DMS153 treated with DMSO at 0.1 percent for 48 hours (cell line): ENCODE measurements at regions not wholly inside any gene's neighbourhood (a gene's known extent, or its start where the extent isn't known, plus 50 kb on each side); places are given as distances from the start of the nearest gene placed in this dataset.

ENCODE experiments used
- DNase-seq: peaks from one replicate; lab custom pipeline; 2025; ENCODE audit not compliant: unreplicated experiment; lab: John Stamatoyannopoulos, UW

DNA sequence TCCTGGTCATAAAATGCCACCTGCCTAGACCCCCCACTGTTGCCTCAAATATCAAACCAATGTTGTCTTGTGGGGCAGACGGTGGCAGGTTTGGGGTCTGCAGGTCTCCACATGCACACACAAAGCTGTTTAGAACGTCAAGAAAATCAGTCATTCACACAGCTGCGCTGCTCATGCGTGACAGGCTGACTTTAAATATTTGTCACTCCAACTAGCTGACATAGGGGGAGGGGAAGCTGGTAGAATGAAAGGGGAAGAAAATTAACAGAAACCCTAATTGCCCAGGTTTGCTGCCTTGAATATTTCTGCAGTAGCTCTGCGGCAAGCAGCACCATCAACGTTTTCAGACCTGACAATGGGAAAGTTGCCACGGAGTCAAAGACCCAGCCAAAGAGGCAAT is 201.8 kb downstream of the ABHD5 start:
- peak; percentile 4 for DNase-seq

DNA sequence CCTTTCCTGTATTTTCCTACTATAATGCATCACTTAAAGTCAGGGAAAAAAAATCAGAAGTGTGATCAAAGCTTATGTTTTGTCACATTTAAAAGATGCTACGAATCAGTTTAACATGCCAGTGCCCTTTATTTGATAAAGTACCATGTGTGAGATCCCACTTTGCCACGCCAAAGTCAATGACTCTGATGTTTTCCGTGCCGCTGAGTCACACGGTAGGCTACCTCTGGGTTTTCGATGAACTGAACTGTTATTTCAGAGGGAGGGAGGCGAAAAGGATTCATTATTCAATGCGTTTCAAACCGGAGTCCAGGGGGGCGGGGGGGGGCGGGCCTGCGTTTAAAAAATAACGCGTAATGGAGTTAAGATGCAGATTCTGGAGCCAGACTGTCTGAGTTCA is 203.0 kb downstream of the ABHD5 start:
- peak; percentile 41 for DNase-seq

DNA sequence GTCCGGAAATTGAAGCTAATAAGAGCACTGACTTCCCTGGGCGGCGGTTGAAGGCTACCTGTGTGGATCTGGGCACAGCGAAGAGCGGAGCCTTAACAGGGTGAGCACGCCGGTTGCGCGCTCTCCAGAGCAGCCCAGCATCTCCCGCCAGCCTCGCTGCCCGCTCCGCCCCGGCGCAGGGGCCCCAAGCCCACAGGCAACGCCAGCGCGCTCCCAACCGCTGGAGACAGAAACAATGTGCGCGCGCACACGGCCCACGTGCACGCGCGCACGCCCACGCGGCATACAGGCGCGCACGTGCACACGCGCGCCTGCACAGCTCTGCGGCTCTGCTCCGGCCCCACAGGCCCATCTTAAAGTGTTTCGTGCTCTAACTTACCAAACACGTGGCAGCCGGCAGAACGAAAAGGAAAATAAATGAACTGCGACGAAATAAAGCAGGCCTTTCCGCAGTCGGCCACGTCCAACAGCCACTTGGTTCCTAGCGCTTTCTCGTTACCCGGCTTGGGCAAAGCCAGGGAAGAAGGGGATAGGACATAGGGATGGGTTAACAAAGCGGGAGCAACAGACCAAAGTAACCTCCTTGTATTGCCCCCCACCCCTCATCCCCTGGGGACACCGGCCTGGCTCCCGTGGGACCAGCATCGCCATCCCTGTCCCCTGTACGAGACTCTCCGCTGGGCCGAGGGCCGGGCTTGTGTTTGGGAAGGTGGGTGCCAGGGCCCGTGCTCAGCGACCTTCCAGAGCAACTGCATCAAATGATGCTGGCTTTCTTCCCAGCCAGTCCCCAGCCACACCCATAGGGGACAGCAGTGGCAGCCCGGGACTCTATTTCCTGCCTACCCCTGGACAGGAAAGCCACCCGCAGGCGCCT is 203.7 kb downstream of the ABHD5 start:
- DNase-seq, result peak; percentile 53

DNA sequence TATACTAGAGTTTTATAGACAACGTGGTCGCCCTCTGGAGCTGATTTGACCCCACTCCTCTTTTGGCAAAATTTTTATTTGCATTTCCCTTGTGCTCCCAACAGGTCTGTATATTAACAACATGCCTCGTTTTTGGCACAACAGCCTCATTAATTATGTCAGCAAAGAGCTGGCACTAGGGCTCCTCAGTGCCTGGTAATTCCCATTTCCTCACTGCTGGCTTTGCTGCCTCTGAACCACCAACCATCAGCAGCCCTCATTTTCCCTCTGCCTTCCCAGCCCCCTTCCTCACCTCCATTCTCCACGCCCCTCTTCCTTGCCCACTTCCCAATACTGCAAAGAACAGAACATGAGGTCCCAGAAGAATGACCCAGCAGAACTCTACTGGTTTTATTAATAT is 204.8 kb downstream of the ABHD5 start:
- no peak for DNase-seq

DNA sequence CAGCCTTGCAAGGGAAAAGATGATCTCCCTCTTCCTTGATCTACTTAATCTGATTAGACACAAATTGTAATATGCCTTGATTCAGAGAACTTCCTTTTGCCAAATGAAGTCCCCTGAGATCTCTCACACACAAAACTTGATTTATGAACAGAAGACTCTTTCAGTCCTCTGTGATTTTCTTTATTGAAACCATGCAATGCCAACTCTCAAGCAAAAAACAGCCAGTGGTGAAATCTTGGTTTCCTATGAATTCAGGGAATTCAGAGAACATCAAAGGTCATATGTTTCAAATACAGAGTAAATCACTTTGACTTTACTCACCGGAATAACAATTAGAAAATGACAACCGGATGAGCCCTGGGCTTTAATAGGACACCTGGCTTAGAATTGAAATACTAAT is 211.7 kb downstream of the ABHD5 start:
- DNase-seq, result no peak

DNA sequence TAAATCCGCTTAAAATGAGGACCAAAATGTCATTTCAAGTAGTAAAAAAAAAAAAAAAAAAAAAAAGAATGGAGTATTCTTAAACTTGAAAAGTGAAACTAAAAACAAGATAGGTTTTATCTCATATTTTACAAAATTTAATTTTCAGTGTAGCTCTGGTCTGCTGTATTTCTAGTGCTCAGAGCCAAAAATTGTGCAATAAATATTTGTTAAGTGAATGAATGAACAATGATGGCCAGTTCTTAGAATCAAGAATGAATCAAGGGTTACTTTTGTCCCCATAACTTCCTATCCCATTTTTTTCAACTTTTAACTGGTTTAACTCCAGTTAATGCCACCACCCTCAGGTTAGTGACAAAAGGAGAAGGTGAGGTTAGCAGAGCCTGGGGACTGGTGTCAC is 214.4 kb downstream of the ABHD5 start:
- DNase-seq, result no peak

DNA sequence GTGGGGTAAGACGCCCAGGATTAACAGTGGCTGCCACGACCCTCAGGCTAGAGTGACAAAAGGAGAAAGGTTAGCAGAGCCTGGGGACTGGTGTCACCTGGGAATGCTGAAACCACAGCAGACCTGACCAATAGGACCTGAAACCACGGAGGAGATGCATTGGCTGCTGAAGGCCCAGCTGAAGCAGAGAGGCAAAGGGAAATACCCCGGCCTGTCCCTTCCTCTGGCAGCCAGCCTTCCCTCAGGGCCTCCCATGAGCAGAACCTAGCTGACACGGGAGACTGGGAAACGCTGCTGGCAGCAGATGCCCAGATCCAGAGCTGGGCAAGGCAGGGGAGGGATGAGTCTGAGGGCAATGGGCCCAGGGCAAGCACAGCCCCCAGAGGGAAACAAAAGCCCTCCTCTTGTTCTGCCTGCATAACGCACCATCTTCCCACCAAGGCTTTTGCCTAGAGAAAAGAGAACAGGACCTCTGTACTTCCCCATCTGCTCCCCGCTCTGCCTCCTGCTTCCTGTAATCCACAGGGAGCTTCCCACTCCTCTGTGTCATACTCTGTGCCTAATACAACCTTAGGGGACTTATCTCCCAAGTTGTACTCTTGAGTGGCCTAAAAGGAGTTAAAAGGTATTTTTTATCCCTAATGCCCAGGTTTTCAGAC is 216.2 kb downstream of the ABHD5 start:
- no peak for DNase-seq

DNA sequence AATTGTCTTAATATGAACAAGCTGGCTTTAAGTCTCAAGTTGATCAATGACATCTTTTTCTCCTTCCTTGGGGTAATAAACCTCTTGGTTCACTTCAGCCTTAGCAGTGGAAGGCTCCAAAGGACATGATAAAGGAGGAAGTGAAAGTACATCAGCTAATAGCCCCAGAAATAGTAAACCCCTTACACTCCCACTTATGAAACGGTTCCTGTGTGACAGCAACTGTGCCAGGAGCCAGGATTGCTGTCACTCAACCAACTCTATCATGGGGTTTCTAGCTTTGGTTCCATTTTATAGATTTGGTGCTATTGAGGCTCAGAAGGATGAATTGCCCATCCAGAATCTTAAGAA is 216.7 kb downstream of the ABHD5 start:
- no peak for DNase-seq

DNA sequence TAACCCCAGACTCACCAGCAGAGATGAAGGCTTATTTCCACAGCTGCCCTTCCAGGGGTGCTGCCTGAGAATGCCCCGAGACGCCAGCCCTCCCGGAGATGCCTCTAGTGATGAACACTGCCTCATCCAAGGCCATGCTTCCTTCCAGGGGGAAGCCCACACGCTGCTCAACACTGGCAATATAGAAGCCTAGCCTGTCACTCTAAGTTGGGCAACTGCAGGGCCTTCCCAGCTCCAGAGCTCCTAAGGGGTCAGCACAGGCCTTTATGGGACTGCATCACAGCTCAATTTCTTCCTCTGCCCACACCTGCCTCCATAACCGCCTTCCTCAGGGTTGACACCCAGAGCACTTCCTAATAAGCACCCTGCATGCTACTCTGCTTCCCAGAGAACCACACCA is 217.7 kb downstream of the ABHD5 start:
- no peak for DNase-seq

DNA sequence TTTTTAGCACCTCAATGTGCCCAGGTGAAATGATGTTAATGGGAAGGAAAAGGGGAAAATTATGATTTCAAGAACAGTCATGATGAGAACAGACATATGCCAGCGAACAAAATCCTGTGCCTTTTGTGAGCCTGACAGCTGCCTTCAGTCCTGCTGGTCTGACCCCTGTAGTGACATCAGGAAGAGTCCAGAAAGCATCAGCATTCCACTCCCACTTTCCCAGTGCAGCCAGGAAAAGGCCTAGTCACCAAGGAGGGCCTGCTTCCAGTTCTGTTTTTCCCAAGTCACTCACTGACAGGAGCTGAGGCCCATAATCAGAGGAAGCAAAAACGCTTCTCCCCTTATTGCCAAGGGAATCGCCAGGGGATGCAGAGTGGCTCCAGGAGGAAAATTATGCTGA is 218.4 kb downstream of the ABHD5 start:
- DNase-seq, result no peak

DNA sequence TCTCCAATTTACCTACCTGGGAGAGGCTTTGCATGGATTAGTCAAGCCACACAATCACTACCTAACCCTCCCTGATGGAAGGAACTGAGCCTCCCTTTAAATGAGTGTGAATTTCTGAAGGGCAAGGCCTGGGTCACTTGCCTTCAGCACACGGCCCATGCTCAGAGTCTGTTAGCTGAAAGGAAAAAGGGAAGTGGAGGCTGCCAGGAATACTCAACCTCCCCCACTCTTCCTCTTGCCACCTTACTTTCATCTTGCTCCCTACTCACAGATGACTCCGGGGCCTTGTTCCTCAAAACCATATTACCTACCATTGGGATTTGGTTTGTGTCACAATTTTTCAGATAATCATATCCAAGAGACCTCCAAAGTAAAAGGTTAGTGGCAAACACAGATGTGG is 220.0 kb downstream of the ABHD5 start:
- DNase-seq, result no peak

DNA sequence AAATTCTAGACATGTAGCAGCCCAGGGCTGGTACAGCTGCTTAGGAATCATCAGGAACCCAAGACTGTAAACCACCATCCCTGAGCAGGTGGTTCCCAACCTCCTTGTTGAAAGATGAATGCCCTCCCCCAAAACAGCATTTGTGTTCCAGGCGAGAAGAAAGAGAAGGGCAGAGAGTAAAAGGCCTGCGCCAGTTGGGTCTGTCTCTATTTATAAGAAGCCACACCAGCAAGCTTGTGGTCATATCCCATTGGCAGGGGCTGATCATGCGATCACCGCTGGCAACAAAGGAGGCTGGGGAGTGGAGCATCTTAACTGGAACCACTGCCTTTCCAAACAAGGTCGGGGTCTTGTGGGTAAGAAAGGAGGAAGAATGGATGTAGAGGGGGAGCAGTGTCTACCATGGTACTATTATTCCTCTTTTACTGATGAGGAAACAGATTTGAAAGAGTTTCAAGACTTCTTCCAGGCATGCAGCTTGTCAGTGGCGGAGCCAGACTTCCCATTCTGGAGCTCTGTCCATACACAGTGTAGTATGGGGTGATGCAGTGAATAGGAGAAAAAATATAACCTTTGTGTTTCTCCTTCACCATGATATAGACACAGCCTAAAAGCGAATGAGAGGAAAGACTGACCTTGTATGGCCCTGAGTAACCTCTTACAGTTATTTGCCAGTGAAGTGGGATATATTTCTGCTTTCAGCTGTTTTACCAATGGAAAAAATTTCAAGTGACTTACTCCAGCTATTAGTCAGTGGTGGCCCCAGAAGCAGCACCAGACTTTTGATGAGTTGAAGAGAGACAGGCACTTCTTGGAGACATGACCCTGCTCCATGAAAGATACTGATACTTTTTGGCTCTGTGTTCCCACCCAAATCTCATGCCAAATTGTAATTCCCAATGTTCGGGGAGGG is 222.6 kb downstream of the ABHD5 start:
- DNase-seq, result no peak

DNA sequence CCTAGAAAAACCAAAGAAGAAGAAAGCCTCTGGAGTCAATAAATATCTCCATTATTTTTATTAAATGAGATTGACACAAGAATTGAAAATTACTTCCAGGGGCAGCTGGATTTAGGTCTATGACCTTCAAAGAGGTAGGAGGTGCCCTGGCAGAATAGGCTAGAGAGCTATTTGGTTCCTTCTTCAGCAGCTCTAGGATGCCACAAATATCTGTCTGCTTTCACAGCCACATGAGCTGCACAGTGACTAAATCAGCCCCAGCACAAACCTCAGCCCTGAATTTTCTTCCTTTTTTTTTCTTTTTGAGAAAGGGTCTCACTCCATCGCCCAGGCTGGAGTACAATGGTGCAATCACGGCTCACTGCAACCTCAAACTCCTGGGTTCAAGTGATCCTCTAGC is 223.5 kb downstream of the ABHD5 start:
- DNase-seq, result no peak

DNA sequence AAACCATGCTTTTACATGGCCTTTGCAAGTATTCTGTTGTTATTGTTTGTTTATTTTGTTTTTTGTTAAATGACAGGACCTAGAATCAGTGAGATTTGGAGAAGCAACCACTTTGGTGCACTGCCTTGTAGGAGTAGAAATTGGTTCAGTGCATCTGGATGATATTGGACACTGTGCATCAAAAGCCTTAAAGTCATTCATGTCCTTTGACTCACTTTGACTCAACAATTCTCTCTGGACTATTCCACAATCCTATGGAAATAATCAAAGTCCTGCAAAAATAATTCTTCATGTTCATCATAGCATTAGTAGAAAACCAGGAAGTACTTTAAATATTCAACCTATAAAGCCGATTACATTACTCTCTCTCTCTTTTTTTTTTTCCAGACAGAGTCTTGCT is 224.8 kb downstream of the ABHD5 start:
- DNase-seq, result no peak

DNA sequence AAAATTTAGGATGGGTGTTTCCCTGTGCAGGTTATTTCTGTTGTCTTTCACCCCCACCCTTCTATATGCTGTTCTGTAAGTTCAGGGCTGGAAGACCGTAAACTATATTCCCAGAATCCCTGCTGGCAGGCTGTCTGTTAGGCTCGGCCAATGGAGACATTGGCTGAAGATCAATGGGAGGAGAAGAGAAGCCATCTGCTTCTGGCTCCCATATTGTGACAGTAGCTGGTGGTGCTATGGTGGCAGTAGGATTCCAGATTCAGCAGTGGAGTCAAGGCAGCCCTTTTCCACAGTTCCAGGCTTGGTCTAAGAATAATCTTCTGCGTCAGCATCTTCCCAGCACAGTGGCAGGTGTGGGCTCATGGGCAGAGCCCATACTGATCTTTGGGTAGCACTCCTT is 226.6 kb downstream of the ABHD5 start:
- no peak for DNase-seq

DNA sequence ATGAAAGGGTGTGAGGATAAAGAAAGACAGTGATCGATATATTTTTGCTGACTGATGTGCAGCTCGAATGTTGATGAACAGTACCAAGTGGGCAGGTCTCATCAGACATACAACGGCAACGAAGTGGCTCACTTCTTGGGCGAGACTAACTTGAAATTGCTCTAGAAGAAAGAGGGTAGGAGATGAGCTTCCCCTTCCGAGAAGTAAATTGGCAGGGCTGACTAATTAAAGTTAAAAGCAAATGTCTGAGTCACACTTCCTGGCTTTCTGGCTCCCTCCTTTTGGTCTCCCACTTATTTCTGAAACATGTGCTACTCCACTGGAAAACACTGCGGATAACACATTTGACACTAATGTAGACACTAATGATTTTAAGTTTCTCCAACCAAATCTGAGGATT is 228.3 kb downstream of the ABHD5 start:
- no peak for DNase-seq

DNA sequence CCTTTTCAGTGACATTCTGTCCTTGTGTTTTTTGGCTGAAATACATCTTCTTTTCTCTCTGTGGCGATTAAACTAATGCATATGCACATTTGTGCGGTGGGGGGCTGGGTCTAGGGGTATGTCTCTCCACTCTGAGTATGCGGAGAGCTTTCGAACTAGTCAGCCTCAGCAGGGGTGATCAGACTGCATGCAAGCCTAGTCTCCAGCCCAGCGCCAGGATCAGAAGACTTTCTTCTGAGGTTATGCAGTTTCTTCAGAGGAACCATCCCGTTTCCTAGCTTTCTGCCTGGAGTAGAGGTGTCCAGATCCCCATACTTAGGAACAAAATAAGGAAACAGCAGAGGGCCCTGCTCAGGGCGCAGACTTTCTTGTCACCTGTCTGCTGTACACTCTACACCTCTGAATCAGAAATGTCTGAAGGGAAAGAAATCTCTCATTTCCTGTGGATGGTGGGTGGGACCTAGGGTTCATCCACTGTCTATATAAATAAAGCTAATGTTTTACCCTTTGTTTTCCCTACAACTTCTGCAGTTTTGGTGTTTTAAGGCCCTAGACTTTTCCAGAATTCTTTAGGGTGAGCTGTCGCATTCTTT is 230.4 kb downstream of the ABHD5 start:
- DNase-seq, result no peak

DNA sequence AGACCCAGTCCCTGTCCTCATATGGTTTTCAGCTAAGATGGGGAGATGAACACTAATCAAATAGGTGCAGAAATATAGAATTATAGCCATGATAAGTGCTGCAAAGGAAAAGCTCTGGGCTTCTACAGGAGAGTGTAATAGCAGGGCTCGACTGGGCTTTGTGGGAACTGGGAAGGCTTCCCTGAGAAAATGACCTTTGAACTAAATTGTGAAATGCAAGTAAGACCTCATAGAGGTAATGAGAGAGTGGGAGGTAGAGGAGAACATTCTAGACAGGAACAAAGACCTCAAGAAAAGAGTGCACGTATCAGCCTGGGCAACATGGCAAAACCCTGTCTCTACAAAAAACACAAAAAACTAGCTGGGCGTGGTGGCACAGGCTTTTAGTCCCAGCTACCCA is 231.6 kb downstream of the ABHD5 start:
- DNase-seq, result no peak

DNA sequence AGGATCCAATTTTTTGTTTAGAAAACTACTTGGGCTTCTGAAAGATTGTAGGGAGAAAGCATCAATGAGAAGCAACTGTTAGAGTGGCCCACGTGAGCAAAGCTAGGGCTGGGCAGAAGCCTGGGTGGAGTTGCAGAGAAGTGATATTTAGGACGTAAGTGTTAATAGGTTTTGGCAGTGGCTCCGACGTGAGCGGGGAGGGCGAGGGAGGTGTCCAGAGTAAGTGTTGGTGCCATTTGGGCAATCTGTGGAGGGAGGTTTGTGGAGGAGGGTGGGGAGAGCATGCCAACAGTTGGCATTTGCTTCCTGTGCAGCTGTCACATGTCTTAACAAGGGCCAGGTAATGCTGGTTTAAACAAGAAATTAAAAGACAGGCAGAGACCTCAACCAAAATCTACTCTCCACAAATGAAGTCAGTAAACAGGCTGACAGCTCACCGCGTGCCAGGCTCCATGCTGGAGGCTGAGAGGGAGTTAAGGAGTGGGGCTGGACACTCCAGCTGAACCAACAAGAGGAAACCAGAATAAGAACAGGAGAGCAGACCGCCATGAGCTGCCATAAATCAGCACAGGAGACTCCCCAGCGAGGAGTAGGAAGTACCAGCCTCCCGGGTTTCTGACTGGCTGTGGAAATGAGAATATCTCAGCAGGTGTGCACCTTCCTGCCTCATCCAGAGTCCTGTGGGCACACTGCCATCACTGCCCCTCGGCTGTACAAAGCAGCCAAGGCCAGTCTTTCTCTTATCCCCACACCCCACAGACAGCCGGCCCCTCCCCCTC is 232.6 kb downstream of the ABHD5 start:
- DNase-seq, result no peak

DNA sequence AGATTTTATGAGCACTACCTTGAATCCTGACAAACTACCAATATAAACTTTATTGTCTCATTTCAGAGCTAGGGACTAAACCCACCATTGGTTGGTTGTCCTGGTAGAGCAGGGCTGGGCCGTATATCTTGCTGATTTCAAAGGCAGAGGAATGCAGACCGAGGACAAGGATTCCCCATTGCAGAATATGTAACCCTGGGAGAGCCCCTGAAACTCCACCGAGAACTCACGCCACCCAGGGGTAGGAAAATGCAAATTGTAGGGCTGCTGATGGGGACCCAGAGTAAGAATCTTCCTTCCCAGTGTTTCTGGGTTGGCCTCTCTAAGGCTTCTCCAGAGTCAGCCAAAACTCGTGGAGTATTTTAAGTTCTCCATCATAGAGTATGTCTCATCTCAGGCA is 235.3 kb downstream of the ABHD5 start:
- no peak for DNase-seq

DNA sequence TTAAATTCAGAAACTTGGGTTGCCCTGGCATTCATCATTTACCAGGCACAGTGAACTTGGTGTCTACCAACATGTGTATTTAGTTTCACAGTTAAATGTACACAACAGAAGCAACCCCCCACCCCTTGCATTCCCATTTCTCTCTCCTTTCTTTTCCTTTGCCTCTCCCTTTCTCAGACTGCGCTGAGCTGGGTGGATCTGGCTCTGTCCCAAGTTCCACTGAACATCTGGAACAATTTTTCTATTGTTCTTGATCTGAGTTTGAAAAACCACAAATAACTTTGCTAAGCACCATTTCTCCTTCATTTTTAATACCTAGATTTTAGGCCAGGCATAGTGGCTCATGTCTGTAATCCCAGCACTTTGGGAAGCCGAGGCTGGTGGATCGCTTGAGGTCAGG is 242.2 kb downstream of the ABHD5 start:
- DNase-seq, result no peak
